Endothelial cell of umbilical vein (primary cell): ENCODE measurements at regions not wholly inside any gene's neighbourhood (a gene's known extent, or its start where the extent isn't known, plus 50 kb on each side); places are given as distances from the start of the nearest gene placed in this dataset.

Source experiments
- BruUV-seq: library from RNA; stranded (reverse); fragments of 400-500 nt; replicated peaks from 2 replicates; lab custom pipeline; 2021; lab: Mats Ljungman, UMichigan
- CTCF ChIA-PET: fragments of 300-600, 350-600 bp; sonication (Branson Sonifier 250); formaldehyde crosslinking; loops from one replicate; lab custom pipeline; 2021; ENCODE audit warnings: antibody characterized with exemption, inconsistent platforms; lab: Charles Lee
- POLR2A ChIA-PET: fragments of 300-600, 350-600 bp; sonication (Branson Sonifier 250); formaldehyde crosslinking; loops from one replicate; lab custom pipeline; 2021; ENCODE audit warnings: antibody characterized with exemption, inconsistent platforms; lab: Charles Lee
- DNase-seq: peaks from one replicate; pipeline ENCODE4 v3.0.0-alpha.2; 2011; ENCODE audit warnings: low read depth, low spot score
- FAIRE-seq: peaks from 2 replicates; lab custom pipeline; 2011; peaks lifted over from hg19 to GRCh38; lab: Jason Lieb, UNC
- H2AFZ ChIP-seq: 2 replicates; pipeline ENCODE4 v1.6.0; 2012; ENCODE audit warnings: low read depth, low read length, control low read depth, inconsistent platforms
- H3K27ac ChIP-seq: 2 replicates; pipeline ENCODE4 v1.5.1; 2011; ENCODE audit warnings: low read depth, mild to moderate bottlenecking, control low read depth, low read length, moderate library complexity; ENCODE audit not compliant: insufficient read depth
- H3K27me3 ChIP-seq, 2 experiments: 2 replicates each; pipeline versions ENCODE4 v1.6.0 to v1.6.1; 2011; ENCODE audit warnings: low read length in 2 of 2, mixed read lengths in 1 of 2; ENCODE audit not compliant: control insufficient read depth in 2 of 2, insufficient read depth in 2 of 2
- H3K36me3 ChIP-seq, 2 experiments: 2 replicates in 1 of 2; 3 replicates in 1 of 2; pipeline ENCODE4 v1.5.1; 2011; ENCODE audit warnings: low read length in 2 of 2, mild to moderate bottlenecking in 1 of 2, moderate library complexity in 1 of 2; ENCODE audit not compliant: control insufficient read depth in 2 of 2, insufficient read depth in 2 of 2; ENCODE audit errors: extremely low read depth in 1 of 2
- H3K4me1 ChIP-seq: 3 replicates; pipeline ENCODE4 v1.5.1; 2011; ENCODE audit warnings: mild to moderate bottlenecking, low read length; ENCODE audit not compliant: control insufficient read depth, insufficient read depth; ENCODE audit errors: extremely low read depth
- H3K4me2 ChIP-seq: 2 replicates; pipeline ENCODE4 v1.6.1; 2011; ENCODE audit warnings: low read length, control low read depth, mixed read lengths; ENCODE audit not compliant: insufficient read depth
- H3K4me3 ChIP-seq, 3 experiments: fragments of 200-600 bp in 1 of 3; sonication (generic), shearing (Covaris generic) in 1 of 3; replicated peaks in 1 of 3; 2 replicates each; pipeline ENCODE4 v1.5.1; 2011 to 2016; ENCODE audit warnings: control low read depth in 3 of 3, low read length in 3 of 3, mild to moderate bottlenecking in 2 of 3, inconsistent platforms in 1 of 3, low read depth in 1 of 3, moderate library complexity in 1 of 3; ENCODE audit not compliant: insufficient read depth in 1 of 3
- H3K79me2 ChIP-seq: 2 replicates; pipeline ENCODE4 v1.6.0; 2012; ENCODE audit warnings: low read length, inconsistent platforms; ENCODE audit not compliant: control insufficient read depth, insufficient read depth
- H3K9ac ChIP-seq: replicated peaks from 2 replicates; pipeline ENCODE3; 2011; ENCODE audit warnings: low read length, control low read depth; ENCODE audit not compliant: insufficient read depth; ENCODE audit errors: extremely low read depth
- H3K9me1 ChIP-seq: replicated peaks from 3 replicates; pipeline ENCODE4 v1.6.0; 2011; ENCODE audit warnings: mild to moderate bottlenecking, low read length; ENCODE audit not compliant: control insufficient read depth, insufficient read depth; ENCODE audit errors: extremely low read depth
- H3K9me3 ChIP-seq: replicated peaks from 2 replicates; pipeline ENCODE4 v1.5.1; 2012; ENCODE audit warnings: low read length, inconsistent platforms; ENCODE audit not compliant: control insufficient read depth, insufficient read depth
- H4K20me1 ChIP-seq: replicated peaks from 2 replicates; pipeline ENCODE3; 2011; ENCODE audit warnings: mild to moderate bottlenecking, low read length; ENCODE audit not compliant: control insufficient read depth, insufficient read depth; ENCODE audit errors: extremely low read depth
- EZH2 ChIP-seq: IDR thresholded peaks from 2 replicates; pipeline ENCODE4 v1.6.1; 2012; ENCODE audit warnings: borderline replicate concordance, low read depth, mild to moderate bottlenecking, moderate library complexity, low read length, inconsistent platforms; ENCODE audit not compliant: severe bottlenecking
- FOS ChIP-seq: IDR thresholded peaks from 2 replicates; pipeline ENCODE4 v1.6.1; 2011; ENCODE audit warnings: mild to moderate bottlenecking, low read length, moderate library complexity, borderline replicate concordance; ENCODE audit not compliant: insufficient read depth
- GATA2 ChIP-seq: IDR thresholded peaks from 2 replicates; pipeline ENCODE4 v1.7.0; 2011; ENCODE audit warnings: low read depth, mild to moderate bottlenecking, moderate library complexity, mixed read lengths, low read length; ENCODE audit not compliant: insufficient read length, insufficient read depth
- JUN ChIP-seq: IDR thresholded peaks from 2 replicates; pipeline ENCODE4 v1.6.1; 2011; ENCODE audit warnings: borderline replicate concordance, low read depth; ENCODE audit not compliant: insufficient read length, insufficient read depth
- MYC ChIP-seq: IDR thresholded peaks from one replicate; pipeline ENCODE4 v1.6.1; 2011; ENCODE audit warnings: mild to moderate bottlenecking, low read depth, low read length
- POLR2A ChIP-seq: IDR thresholded peaks from 2 replicates; pipeline ENCODE4 v1.6.1; 2012; ENCODE audit warnings: low read depth, mild to moderate bottlenecking, control low read depth, low read length
- POLR2AphosphoS5 ChIP-seq: IDR thresholded peaks from 2 replicates; pipeline ENCODE4 v1.6.1; 2012; ENCODE audit warnings: low read depth, mild to moderate bottlenecking, control low read depth, low read length, moderate library complexity; ENCODE audit not compliant: insufficient read depth
- dilution Hi-C: fragments of 300-500 bp; cut with MboI; formaldehyde crosslinking; loops from one replicate; pipeline ENCODE4 v1.15.0; 2019; ENCODE audit warnings: low sequenced_read_pairs; ENCODE audit not compliant: extremely low pct_ligation_motif_present
- intact Hi-C: fragments of 100-400 bp; cut with micrococcal nuclease; formaldehyde crosslinking; loops from one replicate; pipeline ENCODE4 v1.10.0; 2022
- TF ChIP-seq, protein P1 (sequence below), 2 donors: IDR thresholded peaks; 1 replicate in 1 of 2; 2 replicates in 1 of 2; pipeline ENCODE4 v1.5.1; 2011; ENCODE audit warnings: low read length in 2 of 2, mild to moderate bottlenecking in 2 of 2, moderate library complexity in 2 of 2, control low read depth in 1 of 2, inconsistent platforms in 1 of 2, low read depth in 1 of 2; ENCODE audit not compliant: insufficient read depth in 1 of 2; ENCODE audit errors: extremely low read depth in 1 of 2
- TF ChIP-seq, protein P2 (sequence below): IDR thresholded peaks from 2 replicates; pipeline ENCODE4 v1.6.1; 2011; ENCODE audit not compliant: insufficient read depth, insufficient read length

DNA sequence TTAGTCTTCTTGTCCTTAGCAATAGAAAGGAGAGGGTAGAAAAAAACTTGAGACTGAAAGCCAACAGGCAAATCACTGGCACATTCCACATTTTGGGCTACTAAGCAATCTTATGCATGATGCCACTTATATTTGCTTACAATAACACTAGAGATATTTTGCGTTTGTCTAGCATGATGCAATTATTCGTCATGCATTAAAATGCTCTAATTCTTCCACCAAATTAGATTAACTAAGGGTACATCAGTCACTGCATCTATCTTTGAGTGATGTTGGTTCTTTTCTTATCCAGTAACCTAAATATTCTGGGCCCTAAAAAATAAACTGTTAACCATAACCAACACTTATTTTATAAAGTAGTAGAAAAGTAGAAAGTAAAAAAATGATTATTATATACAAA lies 1311.7 kb upstream of the CDH2 start:
- intact Hi-C loops, result no loop called here
- DNase-seq (no peak), FAIRE-seq (no peak)
- ChIA-PET POLR2A (no interaction called here), CTCF (no interaction called here)
- Histone ChIP-seq H3K9me3 (no peaks in the 10 kb centered on the region), H3K27me3 (no peaks in the 10 kb centered on the region), H3K4me2 (no peak overlapping the region), H3K36me3 (no peaks in the 10 kb centered on the region), H3K79me2 (no peaks in the 10 kb centered on the region), H3K9me1 (no peaks in the 10 kb centered on the region), H3K27ac (no peak overlapping the region), H3K4me3 (no peak overlapping the region), H3K9ac (no peak overlapping the region), H4K20me1 (no peaks in the 10 kb centered on the region), H3K4me1 (no peaks in the 10 kb centered on the region), H2AFZ (no peak overlapping the region)
- dilution Hi-C loops, result no loop called here
- no TSS peak for BruUV-seq
- TF ChIP-seq GATA2, result no peak
- no peak for TF ChIP-seq MYC

DNA sequence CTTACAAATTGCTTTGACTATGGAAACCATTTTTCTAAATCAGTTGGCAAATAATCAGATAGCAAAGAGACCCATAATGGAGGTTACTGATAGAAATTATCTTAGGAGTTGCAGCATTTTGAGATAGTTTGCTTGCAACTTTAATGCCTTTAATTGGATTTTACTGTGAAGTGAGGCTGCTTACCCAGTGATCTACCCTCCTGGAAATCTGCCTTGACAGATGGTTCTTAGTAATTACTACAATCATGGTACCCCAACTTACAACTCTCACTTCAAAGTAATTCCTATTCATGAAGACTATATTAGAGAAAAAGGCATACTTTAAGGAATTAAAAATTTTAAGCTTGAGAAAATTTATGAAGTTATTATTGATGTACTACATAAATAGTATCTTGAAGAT lies 1288.6 kb upstream of the CDH2 start:
- BruUV-seq, result no TSS peak
- TF ChIP-seq, protein P1, sequence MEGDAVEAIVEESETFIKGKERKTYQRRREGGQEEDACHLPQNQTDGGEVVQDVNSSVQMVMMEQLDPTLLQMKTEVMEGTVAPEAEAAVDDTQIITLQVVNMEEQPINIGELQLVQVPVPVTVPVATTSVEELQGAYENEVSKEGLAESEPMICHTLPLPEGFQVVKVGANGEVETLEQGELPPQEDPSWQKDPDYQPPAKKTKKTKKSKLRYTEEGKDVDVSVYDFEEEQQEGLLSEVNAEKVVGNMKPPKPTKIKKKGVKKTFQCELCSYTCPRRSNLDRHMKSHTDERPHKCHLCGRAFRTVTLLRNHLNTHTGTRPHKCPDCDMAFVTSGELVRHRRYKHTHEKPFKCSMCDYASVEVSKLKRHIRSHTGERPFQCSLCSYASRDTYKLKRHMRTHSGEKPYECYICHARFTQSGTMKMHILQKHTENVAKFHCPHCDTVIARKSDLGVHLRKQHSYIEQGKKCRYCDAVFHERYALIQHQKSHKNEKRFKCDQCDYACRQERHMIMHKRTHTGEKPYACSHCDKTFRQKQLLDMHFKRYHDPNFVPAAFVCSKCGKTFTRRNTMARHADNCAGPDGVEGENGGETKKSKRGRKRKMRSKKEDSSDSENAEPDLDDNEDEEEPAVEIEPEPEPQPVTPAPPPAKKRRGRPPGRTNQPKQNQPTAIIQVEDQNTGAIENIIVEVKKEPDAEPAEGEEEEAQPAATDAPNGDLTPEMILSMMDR (IDR thresholded peaks at IDR 0.05; ENCODE audit: extremely low read depth in 1 of 2, insufficient read depth in 1 of 2, low read depth in 1 of 2, low read length in 2 of 2), result no peak
- TF ChIP-seq GATA2 (no peak), POLR2A (no peak), MYC (no peak), EZH2 (no peak), POLR2AphosphoS5 (no peak), FOS (no peak), JUN (no peak)
- TF ChIP-seq, protein P2, sequence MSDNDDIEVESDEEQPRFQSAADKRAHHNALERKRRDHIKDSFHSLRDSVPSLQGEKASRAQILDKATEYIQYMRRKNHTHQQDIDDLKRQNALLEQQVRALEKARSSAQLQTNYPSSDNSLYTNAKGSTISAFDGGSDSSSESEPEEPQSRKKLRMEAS, result no peak
- Histone ChIP-seq H3K79me2 (no peaks in the 10 kb centered on the region), H3K4me1 (no peaks in the 10 kb centered on the region), H3K9ac (no peak overlapping the region), H3K9me3 (no peaks in the 10 kb centered on the region), H3K27me3 (no peaks in the 10 kb centered on the region), H3K4me3 (no peak overlapping the region), H3K27ac (no peak overlapping the region), H4K20me1 (no peaks in the 10 kb centered on the region), H3K36me3 (no peaks in the 10 kb centered on the region), H3K9me1 (no peaks in the 10 kb centered on the region), H3K4me2 (no peak overlapping the region), H2AFZ (no peak overlapping the region)
- dilution Hi-C loops, result no loop called here
- ChIA-PET CTCF (no interaction called here), POLR2A (no interaction called here)
- FAIRE-seq (no peak), DNase-seq (no peak)
- intact Hi-C loops, result no loop called here
